HepG2 (cell line): ENCODE measurements at regions not wholly inside any gene's neighbourhood (a gene's known extent, or its start where the extent isn't known, plus 50 kb on each side); places are given as distances from the start of the nearest gene placed in this dataset.

ENCODE experiments used
- CTCF ChIP-seq: sonication (generic); formaldehyde crosslinking; IDR thresholded peaks from 2 replicates; pipeline ENCODE4 v1.5.0; 2020; ENCODE audit warnings: mild to moderate bottlenecking, missing genetic modification reagents, moderate library complexity
- ESRRA ChIP-seq: sonication (generic); formaldehyde crosslinking; IDR thresholded peaks from 2 replicates; pipeline ENCODE4 v1.5.1; 2020; ENCODE audit warnings: mild to moderate bottlenecking, low read depth, missing genetic modification reagents
- HBP1 ChIP-seq: IDR thresholded peaks from 2 replicates; pipeline ENCODE4 v1.6.1; 2016; ENCODE audit warnings: low read depth, control low read depth
- POLR2A ChIP-seq, 2 experiments: IDR thresholded peaks; 2 replicates each; pipeline ENCODE4 v1.6.1; 2011; ENCODE audit warnings: low read depth in 2 of 2, low read length in 2 of 2, mild to moderate bottlenecking in 1 of 2, moderate library complexity in 1 of 2; ENCODE audit not compliant: insufficient read depth in 1 of 2
- POLR2AphosphoS5 ChIP-seq: IDR thresholded peaks from 2 replicates; pipeline ENCODE4 v1.6.1; 2012; ENCODE audit warnings: low read depth, low read length
- TRIM22 ChIP-seq: fragments of 450-650 bp; IDR thresholded peaks from 2 replicates; pipeline ENCODE4 v1.6.1; 2017
- ZNF274 ChIP-seq: sonication (generic); formaldehyde crosslinking; IDR thresholded peaks from 2 replicates; pipeline ENCODE4 v1.5.1; 2020; ENCODE audit warnings: mild to moderate bottlenecking, missing genetic modification reagents
- ZNF317 ChIP-seq: sonication (generic); formaldehyde crosslinking; IDR thresholded peaks from 2 replicates; pipeline ENCODE4 v1.5.0; 2020; ENCODE audit warnings: mild to moderate bottlenecking, missing genetic modification reagents
- ZNF34 ChIP-seq: sonication (generic); formaldehyde crosslinking; IDR thresholded peaks from 2 replicates; pipeline ENCODE4 v1.4.0; 2020; ENCODE audit warnings: mild to moderate bottlenecking, missing genetic modification reagents, borderline replicate concordance
- ZNF512 ChIP-seq: sonication (generic); formaldehyde crosslinking; IDR thresholded peaks from 2 replicates; pipeline ENCODE4 v1.4.0; 2020; ENCODE audit warnings: mild to moderate bottlenecking, missing genetic modification reagents
- ZNF780A ChIP-seq: sonication (generic); formaldehyde crosslinking; IDR thresholded peaks from 2 replicates; pipeline ENCODE4 v1.8.0; 2022; ENCODE audit warnings: mild to moderate bottlenecking, missing genetic modification reagents, moderate library complexity

GRCh38 chr4:82043809-82044137 is 330.0 kb downstream of the HNRNPD start:
- TF ChIP-seq ESRRA = no peak
- no peak for TF ChIP-seq TRIM22
- no peak for TF ChIP-seq ZNF780A
- no peak for TF ChIP-seq CTCF
- no peak for TF ChIP-seq ZNF317 (CRISPR knock-in tag)
- TF ChIP-seq POLR2AphosphoS5 = no peak
- no peak for TF ChIP-seq POLR2A (IDR thresholded peaks at IDR 0.05; ENCODE audit: insufficient read depth in 1 of 2, low read depth in 2 of 2, low read length in 2 of 2)
- no peak for TF ChIP-seq ZNF34 (CRISPR knock-in tag)
- no peak for TF ChIP-seq ZNF512 (CRISPR knock-in tag)
- TF ChIP-seq ZNF274 (CRISPR knock-in tag) = no peak
- no peak for TF ChIP-seq HBP1 (CRISPR knock-in tag)
